ENCODE measurements at regions not wholly inside any gene's neighbourhood (a gene's known extent, or its start where the extent isn't known, plus 50 kb on each side); places are given as distances from the start of the nearest gene placed in this dataset.
A peak's percentile ranks its signal among the peaks of the same experiment; 100 is the strongest.

DNA sequence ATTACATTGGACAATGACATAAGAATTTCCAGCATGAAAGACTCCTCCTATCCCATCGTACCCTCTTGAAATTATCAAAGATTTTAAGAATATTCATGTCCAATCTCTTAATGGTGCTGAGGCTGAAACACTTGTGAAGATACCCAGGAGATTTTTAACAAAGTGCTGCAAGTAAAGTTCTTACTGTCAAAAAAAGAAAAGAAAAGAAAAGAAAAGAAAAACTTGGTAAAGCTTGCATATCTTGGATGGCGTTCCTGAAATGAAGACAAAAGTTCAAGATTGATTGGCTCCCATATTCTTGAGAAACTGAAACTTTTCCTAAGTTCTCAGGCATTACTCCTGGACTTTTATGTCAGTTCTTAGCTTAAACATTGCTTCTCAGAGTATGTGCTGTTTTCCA is 1010.5 kb upstream of the PIK3C3 start:
- DNase-seq (ENCODE audit: low read depth) = no peak

DNA sequence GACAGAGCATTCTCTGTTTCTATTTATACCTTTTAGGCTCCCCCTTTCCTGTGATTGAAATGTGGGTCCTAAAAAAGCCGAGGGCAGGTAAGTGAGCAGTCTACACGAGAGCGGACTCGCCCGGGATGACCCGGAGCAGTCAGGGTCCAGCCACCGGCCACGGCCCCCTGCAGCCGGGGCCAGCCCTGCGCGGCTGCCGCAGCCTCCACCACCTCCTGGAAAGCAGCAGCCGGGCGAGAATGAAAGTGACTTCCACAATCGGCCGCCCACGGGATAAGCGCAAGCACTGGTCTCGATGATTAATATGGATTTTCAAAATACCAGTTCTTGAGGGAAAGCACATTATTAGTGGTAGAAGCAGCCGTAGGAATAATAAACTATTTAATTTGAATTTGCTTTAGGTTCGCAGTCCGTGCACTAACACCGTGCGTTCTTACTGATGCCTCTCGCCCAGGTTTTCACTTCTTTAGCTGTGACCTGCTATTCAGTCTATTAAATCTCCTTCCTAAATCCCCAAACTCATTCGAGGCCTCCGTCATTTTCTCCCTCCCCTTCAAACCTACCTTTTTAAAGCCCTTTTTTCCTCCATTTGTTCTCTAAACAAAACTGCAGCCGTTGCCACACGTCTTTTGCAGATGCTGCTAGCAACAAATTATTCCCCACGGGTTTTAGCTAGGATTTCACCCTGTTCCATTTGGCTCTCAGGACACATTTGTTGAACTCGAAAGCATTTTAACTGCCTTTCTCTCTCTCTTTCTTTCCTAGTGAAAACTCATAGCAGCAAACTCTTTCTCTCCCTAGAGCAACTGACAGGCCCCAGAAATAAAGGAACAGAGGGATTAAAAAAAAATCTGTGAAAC is 1015.1 kb upstream of the PIK3C3 start:
- no peak for DNase-seq (ENCODE audit: low read depth)

DNA sequence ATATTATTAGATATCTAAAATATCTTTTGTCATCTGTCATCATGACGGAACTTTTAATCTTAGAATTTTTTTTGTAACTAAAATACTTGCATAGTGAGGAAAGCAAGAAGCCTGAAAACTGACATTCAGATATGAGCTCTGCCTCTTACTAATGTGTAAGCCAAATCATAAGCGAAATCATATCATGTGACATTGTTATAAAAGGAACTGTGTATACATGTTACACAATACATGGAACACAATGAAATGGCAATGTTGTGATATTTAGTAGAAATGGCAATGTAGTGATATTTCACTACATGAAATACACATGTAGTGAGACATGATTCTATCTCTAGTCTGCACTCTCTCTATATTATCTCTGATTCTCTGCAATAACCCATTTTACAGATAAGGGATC is 1016.4 kb upstream of the PIK3C3 start:
- no peak for DNase-seq (ENCODE audit: low read depth)

DNA sequence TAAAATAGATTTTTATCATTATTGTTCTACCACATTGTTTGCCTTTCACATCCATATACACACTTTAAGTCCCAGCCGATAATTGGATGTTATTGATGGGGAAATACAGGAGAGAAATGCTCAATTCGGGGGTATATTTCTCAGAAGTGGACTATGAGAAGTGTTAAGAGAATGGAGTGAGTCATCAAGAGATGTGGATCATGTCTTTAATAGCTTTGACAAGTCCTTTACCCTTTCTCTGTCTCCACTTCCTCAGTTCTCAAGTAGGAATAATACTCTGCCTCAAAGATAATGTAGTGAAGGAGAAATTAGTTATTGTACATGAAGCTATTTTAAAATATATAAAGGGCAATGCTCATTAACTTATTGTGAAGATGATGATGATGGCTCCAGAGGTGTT is 1017.6 kb upstream of the PIK3C3 start:
- DNase-seq (ENCODE audit: low read depth) = no peak

DNA sequence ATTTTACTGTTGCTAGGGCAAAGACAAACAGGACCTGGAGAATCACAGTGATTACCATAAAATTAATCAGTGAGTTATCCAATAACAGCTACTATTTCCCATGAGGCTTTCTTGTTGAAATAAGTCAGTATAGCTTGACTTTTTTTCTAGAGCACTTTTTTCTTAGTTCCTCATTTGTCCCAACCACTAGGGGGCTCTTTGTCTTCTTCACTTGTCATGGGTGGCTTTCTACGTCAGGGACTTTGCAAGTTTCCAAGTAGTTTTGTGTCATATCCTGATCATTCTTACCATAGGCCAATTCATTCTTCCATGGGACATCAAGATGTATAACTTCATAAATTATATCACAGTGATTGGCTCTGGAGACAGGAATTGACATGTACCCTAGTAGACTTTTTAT is 1019.6 kb upstream of the PIK3C3 start:
- peak; percentile 7 for DNase-seq (ENCODE audit: low read depth)

DNA sequence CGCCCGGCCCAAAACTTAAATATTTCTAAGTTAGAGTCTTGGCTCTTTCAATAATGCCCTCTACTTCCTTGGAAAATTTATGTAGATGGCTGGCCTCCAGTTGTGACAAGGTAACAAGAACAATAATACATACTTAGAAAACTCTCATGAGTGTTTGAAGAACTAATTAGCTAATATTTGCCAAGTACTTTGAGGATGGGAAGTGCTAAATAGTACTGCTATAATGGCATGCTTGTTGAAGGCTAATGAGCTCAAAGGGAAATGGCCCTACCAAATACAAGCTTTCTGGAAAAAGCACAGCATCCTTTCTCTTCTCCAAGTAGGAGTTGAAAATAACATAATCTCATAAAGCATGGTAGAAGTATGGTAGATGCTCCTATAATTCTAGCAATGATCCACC is 1022.2 kb upstream of the PIK3C3 start:
- no peak for DNase-seq (ENCODE audit: low read depth)

DNA sequence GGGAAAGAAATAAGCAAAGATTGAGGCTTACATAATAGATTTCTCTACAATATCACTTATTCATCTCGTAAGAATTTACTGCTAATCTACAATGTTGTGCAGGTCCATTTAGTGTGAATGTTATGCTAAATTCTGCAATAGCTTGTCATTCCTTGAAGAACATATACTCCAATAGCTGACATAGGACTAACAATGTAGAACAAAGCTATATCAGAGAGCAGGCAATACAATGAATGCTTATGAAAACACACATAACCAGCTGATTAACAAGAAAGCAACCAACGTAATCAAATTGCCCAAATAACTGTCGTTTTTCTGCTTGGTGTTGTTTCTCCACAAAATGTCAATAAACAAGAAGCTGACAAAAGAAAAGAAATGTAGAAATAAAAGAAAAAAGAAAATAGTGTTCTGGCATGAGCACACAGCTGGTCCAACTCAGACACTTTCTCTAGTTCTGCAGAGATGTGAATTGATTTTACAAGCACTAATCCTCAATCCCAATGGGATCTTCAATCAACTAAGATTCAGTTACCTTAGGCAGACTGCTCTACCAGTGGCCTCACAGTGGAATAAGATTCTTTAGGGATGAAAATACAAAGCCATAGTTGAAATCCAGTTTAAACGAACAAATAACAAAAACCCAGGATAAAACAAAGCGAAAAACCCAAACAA is 1024.7 kb upstream of the PIK3C3 start:
- DNase-seq (ENCODE audit: low read depth) = no peak

DNA sequence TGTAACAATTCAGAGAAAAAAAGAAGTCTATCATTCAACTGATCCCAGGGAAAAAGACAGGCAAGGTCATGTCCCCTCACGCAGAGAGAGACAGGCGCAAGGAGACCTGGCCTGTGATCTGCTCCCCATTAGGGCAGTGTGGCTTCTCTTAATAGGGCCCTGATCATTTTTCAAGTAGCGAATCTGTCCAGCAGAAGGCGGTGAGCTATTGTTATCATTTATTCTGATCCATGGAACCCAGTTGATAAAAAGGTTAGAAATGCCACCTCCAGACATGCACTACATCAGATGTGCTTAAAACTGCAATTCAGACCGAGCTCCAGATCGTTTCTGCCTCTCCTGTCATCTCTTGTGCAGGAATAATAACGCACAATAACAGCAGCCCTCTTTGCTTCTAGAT is 1025.6 kb upstream of the PIK3C3 start:
- DNase-seq (ENCODE audit: low read depth) = no peak

DNA sequence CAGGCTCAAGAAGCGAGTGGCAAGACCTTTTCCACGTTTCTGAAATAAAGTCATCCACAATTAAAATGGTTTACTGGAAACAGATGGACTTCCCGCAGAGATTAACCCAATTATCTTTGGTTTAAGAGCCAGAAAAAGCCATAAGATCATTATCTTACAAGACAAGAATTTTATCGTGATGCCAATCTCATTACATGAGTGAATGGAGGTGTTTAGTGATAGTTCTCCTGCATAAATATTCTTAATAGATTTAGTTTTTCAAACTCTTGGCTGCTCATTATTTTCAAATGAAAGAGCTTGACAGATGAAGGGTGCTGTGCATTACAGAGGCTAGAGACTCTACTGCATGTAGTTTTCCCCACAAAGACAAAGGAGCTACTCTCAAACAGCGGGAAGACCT is 1028.4 kb upstream of the PIK3C3 start:
- DNase-seq (ENCODE audit: low read depth) = no peak

DNA sequence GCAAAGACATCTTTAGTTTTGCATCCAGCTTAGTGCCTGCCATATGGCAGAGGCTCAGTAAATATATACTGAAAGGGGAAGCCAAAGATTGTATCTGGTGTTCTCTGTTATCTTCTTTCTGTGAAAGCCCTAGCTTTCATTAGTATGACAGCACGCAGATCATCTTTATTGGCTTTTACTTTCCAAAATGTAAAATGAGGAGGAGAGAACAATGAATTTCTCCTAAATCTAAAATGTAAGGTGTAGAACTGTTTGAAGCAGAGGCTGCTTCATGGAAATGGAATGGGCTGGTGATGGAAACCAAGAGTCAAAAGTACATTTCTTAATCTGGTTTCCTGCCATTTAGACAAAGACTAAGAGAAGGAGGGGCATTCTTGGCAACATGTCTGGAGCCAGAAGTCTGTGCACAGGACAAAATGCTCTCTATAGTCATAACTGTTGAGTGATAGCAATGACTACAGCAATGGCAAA is 1029.9 kb upstream of the PIK3C3 start:
- no peak for DNase-seq (ENCODE audit: low read depth)

DNA sequence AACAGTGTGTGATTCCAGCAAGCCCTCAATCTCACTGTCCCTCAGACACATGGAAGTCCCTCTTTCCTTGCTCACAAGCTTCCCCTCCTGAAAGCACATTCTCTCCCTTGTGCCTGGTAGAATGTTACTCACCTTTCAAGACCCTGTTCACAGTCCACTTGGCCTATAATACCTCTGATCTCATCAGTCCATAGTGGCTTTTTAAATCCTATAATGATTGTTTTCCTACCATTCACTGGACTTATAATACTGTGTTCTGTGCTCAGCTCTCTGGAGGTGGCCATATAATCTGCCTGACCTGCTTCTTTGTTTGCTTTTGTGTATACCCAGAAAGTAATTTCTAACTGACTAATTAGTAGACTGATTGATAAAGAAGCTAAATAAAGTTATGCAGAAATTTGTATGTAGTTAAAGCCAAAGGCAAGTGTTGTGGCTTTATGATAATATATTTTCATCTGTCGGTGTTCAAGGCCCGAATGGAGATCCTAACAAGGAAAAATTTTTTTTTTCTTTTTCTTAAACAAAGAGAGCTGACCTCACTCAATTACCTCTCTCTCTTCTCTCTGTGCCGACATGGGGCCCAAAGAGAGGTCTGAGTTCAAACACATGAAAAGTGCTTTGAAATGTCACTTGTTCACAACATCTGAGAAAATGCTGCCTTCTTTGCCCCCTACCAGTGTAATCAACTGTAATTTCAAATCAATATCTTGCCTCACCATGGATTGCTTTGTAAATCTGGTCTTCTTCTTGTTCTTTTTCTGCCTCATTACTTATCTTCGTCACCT is 1033.0 kb upstream of the PIK3C3 start:
- no peak for DNase-seq (ENCODE audit: low read depth)

DNA sequence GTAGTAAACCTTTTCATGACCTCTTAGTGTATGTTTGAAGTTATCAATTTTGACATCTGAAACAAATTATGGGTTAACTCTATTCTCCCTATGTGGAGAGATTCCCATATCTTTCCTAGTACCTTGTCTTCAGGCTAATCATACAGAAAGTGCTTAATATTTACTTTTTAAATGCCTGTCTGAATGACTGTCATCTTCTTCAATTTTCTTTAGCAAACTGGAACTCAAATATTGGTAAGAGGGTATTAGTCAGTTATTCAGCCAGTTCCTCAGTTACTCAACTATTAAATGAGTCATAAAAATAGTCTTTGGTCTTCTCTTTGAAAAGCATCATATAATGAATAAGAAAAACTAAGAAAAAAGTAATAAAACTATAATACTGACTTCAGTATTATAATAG is 1038.0 kb upstream of the PIK3C3 start:
- no peak for DNase-seq (ENCODE audit: low read depth)

DNA sequence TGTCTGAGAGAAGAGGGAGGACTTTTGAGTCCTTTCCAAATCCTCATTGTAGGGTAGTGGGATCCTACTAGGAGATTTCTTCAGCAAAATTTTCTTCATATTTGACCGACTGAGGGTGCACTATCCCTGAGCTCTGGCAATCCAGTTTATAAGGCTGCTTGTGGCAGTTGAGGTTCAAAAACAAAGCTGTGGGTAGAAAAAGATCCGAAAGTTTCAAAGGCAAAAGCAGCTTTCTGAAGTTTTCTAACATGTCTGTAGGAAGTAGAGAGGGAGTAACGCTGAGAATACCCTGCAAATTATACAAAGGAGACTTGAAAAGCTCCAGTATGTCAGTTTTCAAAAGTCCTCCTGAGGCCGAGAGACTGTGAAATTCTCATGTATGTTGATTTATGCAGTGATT is 1039.3 kb upstream of the PIK3C3 start:
- DNase-seq (ENCODE audit: low read depth) = no peak

DNA sequence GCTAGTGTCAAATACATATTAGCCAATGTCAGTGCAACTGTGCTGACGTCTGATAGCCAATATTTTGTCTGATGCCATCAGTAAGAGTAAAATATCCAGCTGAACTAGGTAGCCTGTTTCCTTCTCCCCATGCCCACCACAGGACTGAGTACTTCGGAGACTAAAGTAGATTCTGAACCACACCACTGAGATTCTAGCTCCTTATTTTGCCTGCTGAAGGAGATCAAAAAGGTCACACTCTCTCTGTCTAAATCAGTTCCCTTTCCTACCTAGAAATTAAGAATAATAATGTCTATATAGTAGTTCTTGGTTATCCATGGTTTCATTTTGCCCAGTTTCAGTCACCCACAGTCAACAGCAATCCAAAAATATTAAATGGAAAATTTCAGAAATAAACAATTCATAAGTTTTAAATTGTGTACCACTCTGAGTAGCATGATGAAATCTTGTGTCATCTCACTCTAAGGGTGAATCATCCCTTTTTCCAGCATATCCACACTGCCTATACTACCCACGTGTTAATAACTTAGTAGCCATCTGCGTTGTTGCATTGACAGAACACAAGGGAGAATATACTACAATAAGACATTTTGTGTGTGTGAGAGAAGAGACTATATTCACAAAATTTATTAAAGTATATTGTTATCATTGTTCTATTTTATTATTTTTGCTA is 1043.3 kb upstream of the PIK3C3 start:
- no peak for DNase-seq (ENCODE audit: low read depth)

DNA sequence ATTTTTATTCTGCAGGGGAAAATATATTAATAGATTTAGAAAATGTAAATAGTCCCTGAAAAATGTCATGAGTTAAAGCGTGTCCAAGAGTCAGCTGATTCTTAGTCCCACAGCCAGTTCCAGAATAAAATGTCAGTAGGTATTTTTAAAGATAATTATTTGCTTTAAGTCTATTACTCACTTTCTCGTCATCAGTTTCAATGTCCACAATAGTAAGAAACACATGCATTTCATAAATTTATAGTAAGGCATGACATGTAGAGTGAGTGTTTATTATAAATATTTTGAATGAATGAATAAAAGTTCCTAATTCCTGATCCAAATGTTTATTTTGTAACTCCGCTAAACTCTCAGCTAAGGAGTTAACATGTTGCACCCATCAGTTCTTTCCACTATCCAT is 1044.0 kb upstream of the PIK3C3 start:
- no peak for DNase-seq (ENCODE audit: low read depth)

DNA sequence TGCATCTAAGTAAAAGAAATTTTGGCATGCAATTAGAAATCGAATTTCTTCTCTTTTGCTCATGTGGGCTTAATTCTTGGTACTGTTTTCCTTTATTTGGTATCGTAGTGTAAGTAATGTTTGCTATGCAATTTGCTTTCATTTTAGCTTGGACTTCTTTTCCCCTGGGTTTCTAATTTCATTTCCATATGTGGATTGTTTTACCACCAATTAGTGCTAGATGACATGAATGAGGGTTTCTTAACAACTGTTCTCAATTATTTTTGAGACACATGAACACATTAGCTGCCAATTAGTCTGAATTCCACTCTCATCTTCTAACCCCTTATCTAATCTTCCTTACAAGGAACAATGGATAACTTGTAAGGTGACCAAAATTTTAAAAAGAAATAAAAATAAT is 1047.2 kb upstream of the PIK3C3 start:
- no peak for DNase-seq (ENCODE audit: low read depth)

DNA sequence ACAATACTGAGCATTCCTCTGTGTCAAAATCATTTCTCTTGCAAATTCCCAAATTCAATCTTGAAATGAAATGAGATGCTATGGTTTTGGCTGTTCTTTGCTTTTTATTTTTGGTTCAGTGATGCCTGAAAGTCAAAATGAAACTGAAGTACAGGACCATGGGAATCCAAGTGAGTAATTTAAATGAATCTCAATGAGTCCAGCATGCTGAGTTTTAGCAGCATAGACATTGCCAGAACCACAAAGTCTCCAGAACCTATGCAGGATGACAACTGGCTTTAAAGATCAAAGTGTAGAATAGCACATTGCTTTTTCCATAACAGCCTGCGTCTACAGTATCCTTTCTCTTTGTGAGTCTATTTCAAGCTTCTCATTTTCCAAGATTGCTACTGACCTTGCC is 1050.7 kb upstream of the PIK3C3 start:
- no peak for DNase-seq (ENCODE audit: low read depth)

DNA sequence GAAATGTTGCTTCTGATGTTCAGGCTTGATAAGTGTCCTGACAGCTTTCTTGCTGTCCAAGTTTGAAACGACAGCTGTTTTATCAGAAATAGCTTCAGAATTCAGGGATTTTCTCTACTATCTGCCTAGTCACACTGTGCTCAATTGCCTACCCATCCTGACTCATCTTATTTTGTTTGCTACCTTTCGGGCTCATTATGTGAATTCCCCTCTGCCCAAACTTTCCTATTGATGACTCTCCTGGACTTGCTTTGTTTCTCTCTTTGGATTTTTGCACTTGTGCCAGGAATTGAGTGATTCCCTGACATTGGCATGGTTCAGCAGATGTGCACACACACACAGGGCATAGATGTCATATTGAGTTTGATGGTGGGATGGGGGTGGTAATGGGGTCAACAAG is 1052.6 kb upstream of the PIK3C3 start:
- no peak for DNase-seq (ENCODE audit: low read depth)

DNA sequence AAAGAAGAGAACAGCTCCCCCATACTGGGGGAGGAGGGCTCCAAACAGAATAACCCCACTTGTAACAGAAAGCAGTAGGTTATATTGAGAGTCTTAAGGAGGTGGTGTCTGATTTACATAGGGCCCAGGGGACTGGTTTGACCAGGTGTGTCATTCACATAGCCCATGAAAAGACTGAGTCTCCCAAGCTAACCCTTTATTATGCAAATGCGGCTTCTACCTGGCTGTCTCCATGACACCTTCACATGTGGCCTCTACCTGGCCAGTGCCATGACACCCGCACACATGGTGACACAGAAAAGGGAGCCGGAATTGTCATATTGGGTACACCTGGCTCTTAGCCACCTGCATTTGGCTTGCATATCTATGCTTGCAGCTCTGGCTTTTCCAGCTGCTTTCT is 1057.2 kb upstream of the PIK3C3 start:
- no peak for DNase-seq (ENCODE audit: low read depth)

DNA sequence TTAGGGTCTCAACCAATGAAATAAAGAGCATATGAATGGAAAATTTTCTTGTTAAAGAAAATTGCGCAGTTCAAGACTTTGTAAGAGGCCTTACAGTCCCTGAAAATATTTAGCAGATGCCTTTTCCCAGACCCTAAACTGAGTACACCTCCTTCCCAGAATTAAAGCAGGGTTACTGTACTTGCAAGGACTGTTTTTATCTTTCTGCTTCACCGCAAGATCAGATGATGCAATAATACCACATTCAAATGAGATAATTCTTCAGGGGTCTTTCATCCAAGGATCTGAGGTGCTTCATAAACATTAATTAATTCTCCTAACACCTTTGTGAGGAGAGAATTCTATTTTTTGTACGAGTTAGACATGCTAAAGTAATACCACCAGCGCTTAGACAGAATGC is 1071.8 kb upstream of the PIK3C3 start:
- DNase-seq (ENCODE audit: low read depth) = no peak

DNA sequence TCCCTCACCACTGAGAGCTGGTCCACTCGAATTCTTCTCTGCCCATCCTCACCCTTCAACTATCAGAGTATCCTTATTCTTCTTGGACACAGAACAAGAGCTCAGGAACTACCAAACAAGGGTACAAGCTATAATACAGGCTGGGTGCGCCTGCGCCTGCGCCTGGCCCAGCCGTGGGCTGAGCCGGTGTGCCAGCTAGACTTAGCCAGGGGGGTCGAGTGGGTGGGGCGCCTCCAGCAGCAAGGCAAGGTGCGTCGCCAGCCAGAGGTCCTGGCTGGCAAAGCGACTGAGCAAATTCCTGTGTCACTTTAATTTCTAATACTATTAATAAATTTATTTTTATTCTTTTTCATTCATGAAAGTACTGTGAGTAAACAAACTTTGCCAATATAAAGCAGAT is 1072.6 kb upstream of the PIK3C3 start:
- DNase-seq (ENCODE audit: low read depth) = no peak

DNA sequence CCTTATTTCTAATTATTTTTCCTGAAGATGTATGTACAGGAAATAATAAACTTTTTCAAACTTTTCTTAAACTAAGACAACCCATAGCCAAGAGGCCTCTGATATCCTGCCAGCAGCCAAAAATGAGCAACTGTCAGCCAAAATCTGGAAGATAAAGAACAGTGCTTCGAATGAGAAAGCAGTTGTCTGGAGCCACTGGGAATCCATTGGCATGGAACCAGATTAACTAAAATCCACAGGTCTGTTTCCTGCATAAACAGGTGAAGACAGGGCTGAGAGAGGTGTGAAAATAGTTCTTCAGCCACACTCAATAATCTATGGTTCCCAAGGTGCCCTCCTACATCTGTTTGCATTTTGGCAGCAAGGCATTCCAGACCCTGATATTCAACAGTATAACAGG is 1076.7 kb upstream of the PIK3C3 start:
- no peak for DNase-seq (ENCODE audit: low read depth)
